ENCODE measurements at regions not wholly inside any gene's neighbourhood (a gene's known extent, or its start where the extent isn't known, plus 50 kb on each side); places are given as distances from the start of the nearest gene placed in this dataset.

- Histone ChIP-seq H3K27ac (no peak overlapping the region), H3K36me3 (no peaks in the 10 kb centered on the region), H3K27me3 (no peaks in the 10 kb centered on the region), H3K4me3 (no peak overlapping the region), H3K9me3 (no peaks in the 10 kb centered on the region), H3K4me1 (no peaks in the 10 kb centered on the region)
- DNase-seq = no peak
- no peak for ATAC-seq
- intact Hi-C loops (cut with DNase I) = no loop called here
- no peak for FAIRE-seq
- TF ChIP-seq CTCF (IDR thresholded peaks at IDR 0.05) = no peak
These were observed 51.3 kb upstream of the CLDN18 start for GRCh38 chr3:137958636-137959035.

All from pancreas (tissue), 8 donors.